Omental fat pad (tissue), 3 donors: ENCODE measurements at regions not wholly inside any gene's neighbourhood (a gene's known extent, or its start where the extent isn't known, plus 50 kb on each side); places are given as distances from the start of the nearest gene placed in this dataset.
A peak's percentile ranks its signal among the peaks of the same experiment; 100 is the strongest.

Experiments used
- ATAC-seq: fragments of 150-250 bp; one replicate; pipeline ENCODE4 v1.9.1; 2016; ENCODE audit warnings: mild to moderate bottlenecking, moderate library complexity; ENCODE audit not compliant: low FRiP score
- DNase-seq: peaks from one replicate; pipeline ENCODE4 v3.0.0-alpha.2; 2019; ENCODE audit warnings: low spot score
- TF ChIP-seq, protein P1 (sequence below), 3 donors: fragments of 450-650 bp; IDR thresholded peaks; one replicate each; pipeline ENCODE4 v1.5.1; 2016 to 2017; ENCODE audit warnings: antibody characterized with exemption in 3 of 3, mild to moderate bottlenecking in 3 of 3, moderate library complexity in 2 of 3

DNA sequence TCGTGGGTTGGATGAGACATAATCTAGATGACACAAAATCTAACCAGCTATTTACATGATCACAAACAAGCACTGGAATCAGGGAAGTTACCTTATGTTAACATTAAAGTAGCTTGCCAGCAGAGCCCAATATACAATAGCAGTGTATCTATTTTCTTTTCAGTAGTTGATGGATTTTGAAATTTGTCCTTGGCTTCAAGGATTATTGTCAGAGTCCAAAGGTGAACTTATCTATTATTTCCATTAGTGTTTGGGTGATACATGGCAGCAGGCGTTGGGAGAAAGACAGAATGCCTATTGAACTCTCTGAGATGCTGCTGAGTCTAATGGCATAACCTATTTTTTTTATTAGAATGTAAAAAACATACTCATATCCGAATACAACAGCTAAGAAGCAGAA, 223.2 kb upstream of the ACTBL2 start:
- no peak for DNase-seq
- TF ChIP-seq, protein P1, sequence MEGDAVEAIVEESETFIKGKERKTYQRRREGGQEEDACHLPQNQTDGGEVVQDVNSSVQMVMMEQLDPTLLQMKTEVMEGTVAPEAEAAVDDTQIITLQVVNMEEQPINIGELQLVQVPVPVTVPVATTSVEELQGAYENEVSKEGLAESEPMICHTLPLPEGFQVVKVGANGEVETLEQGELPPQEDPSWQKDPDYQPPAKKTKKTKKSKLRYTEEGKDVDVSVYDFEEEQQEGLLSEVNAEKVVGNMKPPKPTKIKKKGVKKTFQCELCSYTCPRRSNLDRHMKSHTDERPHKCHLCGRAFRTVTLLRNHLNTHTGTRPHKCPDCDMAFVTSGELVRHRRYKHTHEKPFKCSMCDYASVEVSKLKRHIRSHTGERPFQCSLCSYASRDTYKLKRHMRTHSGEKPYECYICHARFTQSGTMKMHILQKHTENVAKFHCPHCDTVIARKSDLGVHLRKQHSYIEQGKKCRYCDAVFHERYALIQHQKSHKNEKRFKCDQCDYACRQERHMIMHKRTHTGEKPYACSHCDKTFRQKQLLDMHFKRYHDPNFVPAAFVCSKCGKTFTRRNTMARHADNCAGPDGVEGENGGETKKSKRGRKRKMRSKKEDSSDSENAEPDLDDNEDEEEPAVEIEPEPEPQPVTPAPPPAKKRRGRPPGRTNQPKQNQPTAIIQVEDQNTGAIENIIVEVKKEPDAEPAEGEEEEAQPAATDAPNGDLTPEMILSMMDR (IDR thresholded peaks at IDR 0.05) = no peak
- no peak for ATAC-seq

DNA sequence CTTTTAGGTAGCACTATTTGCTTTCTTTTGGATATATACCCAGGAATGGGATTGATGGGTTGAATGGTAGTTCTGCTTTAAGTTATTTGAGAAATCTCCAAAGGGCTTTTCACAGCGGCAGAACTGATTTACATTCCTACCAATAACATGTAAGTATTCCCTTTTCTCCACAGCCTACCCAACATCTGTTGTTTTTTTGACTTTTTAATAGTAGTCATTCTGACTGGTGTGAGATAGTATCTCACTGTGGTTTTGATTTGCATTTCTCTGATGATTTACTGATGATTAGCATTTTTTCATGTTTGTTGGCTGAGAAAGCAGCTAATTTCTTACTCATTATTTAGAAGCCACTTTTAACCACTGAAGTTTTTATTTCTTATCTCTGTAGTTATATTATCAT, 221.1 kb upstream of the ACTBL2 start:
- TF ChIP-seq, protein P1 (IDR thresholded peaks at IDR 0.05) = no peak
- DNase-seq = no peak
- no peak for ATAC-seq

DNA sequence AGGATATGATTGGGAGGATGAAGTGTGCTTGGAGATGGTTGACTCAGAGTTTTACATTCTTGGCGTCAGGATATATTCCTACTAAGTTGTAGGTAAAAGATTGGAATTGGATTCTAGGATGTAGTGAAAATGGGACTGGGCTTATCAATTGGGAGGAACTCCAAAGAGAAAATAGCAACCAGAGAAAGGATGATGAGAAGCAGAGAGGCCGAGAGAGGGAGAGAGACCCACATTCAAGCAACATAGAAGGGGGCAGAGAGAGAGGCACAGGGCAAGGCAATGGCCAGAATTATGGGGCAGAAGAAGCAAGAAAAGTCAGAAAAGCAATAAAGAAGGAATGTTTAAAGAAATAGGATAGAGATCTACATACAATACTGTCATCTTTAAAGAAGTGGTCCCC, 217.9 kb upstream of the ACTBL2 start:
- TF ChIP-seq, protein P1 (IDR thresholded peaks at IDR 0.05) = no peak
- DNase-seq (no peak), ATAC-seq (no peak)

DNA sequence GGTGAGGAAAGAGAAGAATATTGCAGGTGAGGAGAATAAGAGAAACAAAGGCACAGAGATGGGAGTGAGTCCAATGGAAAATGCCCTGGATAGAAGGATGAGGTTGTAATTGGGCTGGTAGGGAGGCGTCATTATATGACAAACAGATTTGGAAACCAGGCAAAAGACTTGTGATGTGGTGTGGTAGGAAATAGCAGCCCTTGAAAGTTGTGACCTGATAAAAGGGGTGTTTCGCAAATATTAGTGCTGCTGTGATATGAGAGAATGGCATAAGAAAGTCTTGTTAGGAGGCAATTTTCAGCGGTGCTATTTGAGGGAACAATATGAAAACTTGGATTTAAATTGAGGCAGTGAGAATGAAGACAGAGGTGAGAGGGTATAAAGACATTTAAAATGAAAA, 217.5 kb upstream of the ACTBL2 start:
- DNase-seq = no peak
- TF ChIP-seq, protein P1 (IDR thresholded peaks at IDR 0.05) = no peak
- no peak for ATAC-seq

DNA sequence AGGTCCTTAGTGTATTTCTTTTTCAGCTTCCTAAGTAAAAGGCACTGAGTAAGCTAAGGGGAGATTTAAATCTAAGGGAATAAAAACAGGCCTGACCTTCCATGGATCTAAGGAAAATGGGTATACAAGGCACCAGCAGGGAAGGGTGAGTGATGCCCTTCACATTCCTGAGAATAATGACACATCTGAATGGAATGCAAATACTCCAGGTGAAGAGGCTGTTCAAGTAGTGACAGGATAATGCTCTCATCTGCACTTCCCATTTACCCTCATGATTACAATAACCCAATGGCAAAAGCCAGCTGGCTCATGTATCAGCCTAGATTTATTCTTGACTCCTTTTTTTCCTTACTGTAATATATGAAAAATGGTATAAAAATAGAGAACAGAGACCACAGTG, 216.2 kb upstream of the ACTBL2 start:
- no peak for ATAC-seq
- TF ChIP-seq, protein P1 (IDR thresholded peaks at IDR 0.05) = no peak
- no peak for DNase-seq

DNA sequence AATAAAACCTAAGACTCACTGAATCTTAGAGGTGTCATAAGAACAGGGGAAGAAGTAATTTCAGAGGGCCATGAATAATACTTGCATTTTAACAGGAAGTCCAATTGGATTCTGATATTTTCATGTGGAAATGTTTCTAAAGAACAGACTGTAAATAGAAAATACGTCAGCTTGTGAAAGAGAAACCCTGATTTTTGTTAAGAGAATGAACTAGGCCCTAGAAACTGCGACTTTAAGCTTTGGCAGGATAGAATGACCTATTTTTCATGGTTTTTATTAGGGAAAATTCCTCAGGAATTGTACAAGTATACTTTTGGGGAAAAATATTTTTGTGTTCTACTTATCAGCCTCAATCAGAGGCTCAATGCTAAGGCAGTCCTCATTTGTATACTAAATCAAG, 215.5 kb upstream of the ACTBL2 start:
- ATAC-seq (no peak), DNase-seq (no peak)
- TF ChIP-seq, protein P1 (IDR thresholded peaks at IDR 0.05) = no peak

DNA sequence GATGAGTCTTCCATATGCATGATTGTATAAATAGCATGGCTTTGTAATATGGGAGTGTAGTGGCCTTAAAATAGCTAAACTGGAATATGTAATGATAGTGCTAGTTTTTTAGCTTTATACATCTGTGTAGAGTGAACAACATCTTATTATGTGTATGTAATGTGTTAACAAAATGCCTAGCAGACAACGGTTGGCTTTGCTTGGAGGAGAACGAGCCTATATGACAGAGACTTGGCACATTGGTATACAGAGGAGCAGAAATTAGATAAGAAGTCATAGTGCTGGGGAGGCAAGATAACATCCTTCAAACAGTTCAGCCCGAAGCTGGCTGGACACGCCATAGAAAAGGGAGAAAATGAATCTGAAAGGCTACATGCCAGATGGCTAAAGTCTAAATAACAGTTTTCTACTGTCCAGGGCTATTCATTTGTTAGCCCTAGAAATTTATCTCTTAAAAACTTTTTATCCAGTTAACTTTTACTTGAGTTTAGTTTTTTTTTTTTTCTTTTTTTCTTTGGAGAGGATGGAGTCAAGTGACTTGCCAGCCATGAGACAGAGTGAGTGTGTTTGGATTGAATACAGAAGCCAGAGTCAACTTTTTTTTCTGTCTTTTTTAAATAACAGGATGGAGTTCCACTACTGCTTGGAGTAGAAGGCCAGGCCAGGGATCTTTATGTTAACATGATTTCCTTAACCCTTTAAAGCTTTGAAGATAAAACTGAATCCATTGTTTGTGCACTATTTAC, 214.4 kb upstream of the ACTBL2 start:
- TF ChIP-seq, protein P1 (IDR thresholded peaks at IDR 0.05) = no peak
- ATAC-seq (peak; percentile 19), DNase-seq (no peak)
